ENCODE measurements at regions not wholly inside any gene's neighbourhood (a gene's known extent, or its start where the extent isn't known, plus 50 kb on each side); places are given as distances from the start of the nearest gene placed in this dataset.
A peak's percentile ranks its signal among the peaks of the same experiment; 100 is the strongest.

GRCh38 chr7:110529175-110529574 is 561.8 kb upstream of the LRRN3 start:
- DNase-seq (ENCODE audit: low read depth) = no peak
- no peak overlapping the region for H3K4me3 ChIP-seq (ENCODE audit: low read depth, low read length)
- no peaks in the 10 kb centered on the region for H3K36me3 ChIP-seq (ENCODE audit: control insufficient read depth, insufficient read depth, low read length)
- no peak for FAIRE-seq
- TF ChIP-seq CTCF (IDR thresholded peaks at IDR 0.05; ENCODE audit: insufficient read depth, low read length, severe bottlenecking) = no peak
- H3K27me3 ChIP-seq (ENCODE audit: control insufficient read depth, insufficient read depth, low read length) = no peaks in the 10 kb centered on the region

- peak; percentile 87 for DNase-seq (ENCODE audit: low read depth)
- TF ChIP-seq CTCF (IDR thresholded peaks at IDR 0.05; ENCODE audit: insufficient read depth, low read length, severe bottlenecking) = no peak
- no peaks in the 10 kb centered on the region for H3K36me3 ChIP-seq (ENCODE audit: control insufficient read depth, insufficient read depth, low read length)
- no peak overlapping the region for H3K4me3 ChIP-seq (ENCODE audit: low read depth, low read length)
- H3K27me3 ChIP-seq (ENCODE audit: control insufficient read depth, insufficient read depth, low read length) = no peaks in the 10 kb centered on the region
- no peak for FAIRE-seq
These were observed 559.7 kb upstream of the LRRN3 start for GRCh38 chr7:110531186-110531585.

- peak; percentile 91 for FAIRE-seq
These were observed 556.5 kb upstream of the LRRN3 start for GRCh38 chr7:110534241-110534931.

GRCh38 chr7:110539216-110539615 is 551.7 kb upstream of the LRRN3 start:
- Histone ChIP-seq H3K27me3 (ENCODE audit: control insufficient read depth, insufficient read depth, low read length) (no peaks in the 10 kb centered on the region), H3K4me3 (ENCODE audit: low read depth, low read length) (no peak overlapping the region), H3K36me3 (ENCODE audit: control insufficient read depth, insufficient read depth, low read length) (no peaks in the 10 kb centered on the region)
- peak; percentile 42 for DNase-seq (ENCODE audit: low read depth)
- no peak for TF ChIP-seq CTCF (IDR thresholded peaks at IDR 0.05; ENCODE audit: insufficient read depth, low read length, severe bottlenecking)
- FAIRE-seq = no peak

More at GRCh38 chr7:110534241-110534931, 556.5 kb upstream of the LRRN3 start:
- no peak for TF ChIP-seq CTCF (IDR thresholded peaks at IDR 0.05; ENCODE audit: insufficient read depth, low read length, severe bottlenecking)
- Histone ChIP-seq H3K4me3 (ENCODE audit: low read depth, low read length) (no peak overlapping the region), H3K27me3 (ENCODE audit: control insufficient read depth, insufficient read depth, low read length) (no peaks in the 10 kb centered on the region), H3K36me3 (ENCODE audit: control insufficient read depth, insufficient read depth, low read length) (no peaks in the 10 kb centered on the region)
- DNase-seq (ENCODE audit: low read depth) = peak; percentile 93

GRCh38 chr7:110541962-110542361 is 549.0 kb upstream of the LRRN3 start:
- no peak for TF ChIP-seq CTCF (IDR thresholded peaks at IDR 0.05; ENCODE audit: insufficient read depth, low read length, severe bottlenecking)
- H3K4me3 ChIP-seq (ENCODE audit: low read depth, low read length) = no peak overlapping the region

GRCh38 chr7:110544194-110544593 is 546.7 kb upstream of the LRRN3 start:
- FAIRE-seq = no peak

More at GRCh38 chr7:110541962-110542361, 549.0 kb upstream of the LRRN3 start:
- FAIRE-seq = no peak
- DNase-seq (ENCODE audit: low read depth) = peak; percentile 89
- Histone ChIP-seq H3K27me3 (ENCODE audit: control insufficient read depth, insufficient read depth, low read length) (no peaks in the 10 kb centered on the region), H3K36me3 (ENCODE audit: control insufficient read depth, insufficient read depth, low read length) (no peaks in the 10 kb centered on the region)

More at GRCh38 chr7:110544194-110544593, 546.7 kb upstream of the LRRN3 start:
- H3K4me3 ChIP-seq (ENCODE audit: low read depth, low read length) = no peak overlapping the region
- H3K27me3 ChIP-seq (ENCODE audit: control insufficient read depth, insufficient read depth, low read length) = no peaks in the 10 kb centered on the region
- peak; percentile 13 for DNase-seq (ENCODE audit: low read depth)
- TF ChIP-seq CTCF (IDR thresholded peaks at IDR 0.05; ENCODE audit: insufficient read depth, low read length, severe bottlenecking) = no peak
- no peaks in the 10 kb centered on the region for H3K36me3 ChIP-seq (ENCODE audit: control insufficient read depth, insufficient read depth, low read length)

All from bronchial epithelial cell (primary cell).